GM12891 (cell line): ENCODE measurements at regions not wholly inside any gene's neighbourhood (a gene's known extent, or its start where the extent isn't known, plus 50 kb on each side); places are given as distances from the start of the nearest gene placed in this dataset.

Source experiments
- PAX5 ChIP-seq: IDR thresholded peaks from 2 replicates; pipeline ENCODE4 v1.6.1; 2011; ENCODE audit warnings: low read length, moderate library complexity, mild to moderate bottlenecking; ENCODE audit not compliant: insufficient read depth, severe bottlenecking
- POLR2A ChIP-seq: IDR thresholded peaks from 2 replicates; pipeline ENCODE4 v1.6.1; 2011; ENCODE audit warnings: low read depth, low read length, control low read depth
- POLR2AphosphoS5 ChIP-seq: IDR thresholded peaks from 2 replicates; pipeline ENCODE4 v1.6.1; 2011; ENCODE audit warnings: low read depth, low read length, control low read depth
- POU2F2 ChIP-seq: IDR thresholded peaks from 2 replicates; pipeline ENCODE4 v1.6.1; 2011; ENCODE audit warnings: low read depth, mild to moderate bottlenecking, control low read depth, low read length, moderate library complexity
- SPI1 ChIP-seq: IDR thresholded peaks from 2 replicates; pipeline ENCODE4 v1.6.1; 2011; ENCODE audit warnings: low read depth, low read length, control low read depth
- TAF1 ChIP-seq: IDR thresholded peaks from 2 replicates; pipeline ENCODE4 v1.6.1; 2011; ENCODE audit warnings: low read depth, low read length, control low read depth

DNA sequence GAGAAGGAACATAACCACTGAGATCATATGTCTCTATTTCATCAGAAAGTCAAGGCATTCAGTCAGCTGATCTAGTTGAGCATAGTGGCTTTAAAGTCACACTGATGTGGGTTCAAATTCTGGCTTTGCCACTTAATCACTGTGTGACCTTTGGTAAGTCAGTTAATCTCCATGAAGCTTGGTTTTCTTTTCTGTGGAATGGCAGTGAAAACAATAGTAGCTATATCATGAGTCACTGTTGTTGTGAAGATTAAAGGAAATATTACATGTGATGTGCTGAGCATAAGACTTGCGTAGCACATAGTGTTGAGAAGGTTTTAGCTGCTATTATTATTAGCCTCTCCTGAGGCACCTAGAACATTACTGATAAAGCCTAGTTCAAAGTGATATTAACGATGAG is 242.2 kb downstream of the FMR1NB start:
- no peak for TF ChIP-seq POLR2AphosphoS5
- TF ChIP-seq PAX5 = no peak
- TF ChIP-seq POLR2A = no peak
- TF ChIP-seq SPI1 = no peak
- no peak for TF ChIP-seq TAF1
- TF ChIP-seq POU2F2 = no peak
